Hepatocyte (in vitro differentiated cells): ENCODE measurements at regions not wholly inside any gene's neighbourhood (a gene's known extent, or its start where the extent isn't known, plus 50 kb on each side); places are given as distances from the start of the nearest gene placed in this dataset.

ENCODE experiments used
- DNase-seq: peaks from one replicate; pipeline ENCODE4 v3.0.0-alpha.2; 2016; ENCODE audit warnings: low spot score
- H2AFZ ChIP-seq: fragments of 200-600 bp; sonication (generic); 2 replicates; pipeline ENCODE4 v1.6.0; 2016; ENCODE audit warnings: antibody characterized with exemption, mild to moderate bottlenecking
- H3K27ac ChIP-seq: fragments of 200-600 bp; sonication (generic); 2 replicates; pipeline ENCODE4 v1.5.1; 2016; ENCODE audit warnings: mild to moderate bottlenecking
- H3K27me3 ChIP-seq: fragments of 200-600 bp; sonication (generic); 2 replicates; pipeline ENCODE4 v1.6.1; 2016
- H3K36me3 ChIP-seq: fragments of 200-600 bp; sonication (generic); replicated peaks from 2 replicates; pipeline ENCODE4 v1.5.1; 2016; ENCODE audit warnings: low read depth; ENCODE audit not compliant: insufficient read depth
- H3K4me1 ChIP-seq: fragments of 200-600 bp; sonication (generic); 2 replicates; pipeline ENCODE4 v1.5.1; 2016; ENCODE audit warnings: mild to moderate bottlenecking, moderate library complexity; ENCODE audit not compliant: insufficient read depth
- H3K4me2 ChIP-seq: fragments of 200-600 bp; sonication (generic); 2 replicates; pipeline ENCODE4 v1.6.0; 2016
- H3K4me3 ChIP-seq: fragments of 200-600 bp; sonication (generic); 2 replicates; pipeline ENCODE4 v1.5.1; 2016; ENCODE audit warnings: mild to moderate bottlenecking
- H3K79me2 ChIP-seq: fragments of 200-600 bp; sonication (generic); 2 replicates; pipeline ENCODE4 v1.6.0; 2017; ENCODE audit warnings: mild to moderate bottlenecking
- H3K9me2 ChIP-seq: fragments of 200-600 bp; sonication (generic); replicated peaks from 2 replicates; pipeline ENCODE4 v1.6.0; 2017; ENCODE audit warnings: mild to moderate bottlenecking; ENCODE audit not compliant: insufficient read depth
- H3K9me3 ChIP-seq: fragments of 200-600 bp; sonication (generic); 2 replicates; pipeline ENCODE4 v1.5.1; 2016; ENCODE audit warnings: low read depth, mild to moderate bottlenecking
- H4K20me1 ChIP-seq: fragments of 200-600 bp; sonication (generic); 2 replicates; pipeline ENCODE4 v1.6.0; 2016; ENCODE audit warnings: mild to moderate bottlenecking; ENCODE audit not compliant: insufficient read depth, poor library complexity, severe bottlenecking
- CTCF ChIP-seq: fragments of 200-600 bp; sonication (generic); IDR thresholded peaks from 2 replicates; pipeline ENCODE4 v1.5.1; 2016; ENCODE audit warnings: antibody characterized with exemption, mild to moderate bottlenecking; ENCODE audit not compliant: poor library complexity
- EZH2 ChIP-seq: fragments of 200-600 bp; sonication (generic); IDR thresholded peaks from 2 replicates; pipeline ENCODE4 v1.6.1; 2016; ENCODE audit warnings: antibody characterized with exemption, mild to moderate bottlenecking, borderline replicate concordance
- EZH2phosphoT487 ChIP-seq: fragments of 200-600 bp; sonication (generic); IDR thresholded peaks from one replicate; pipeline ENCODE4 v1.6.1; 2018; ENCODE audit warnings: antibody characterized with exemption, mild to moderate bottlenecking, low read depth, moderate library complexity; ENCODE audit not compliant: unreplicated experiment, severe bottlenecking
- WGBS: methylation state at CpG from one replicate; pipeline ENCODE4 v1.1.6; 2016; ENCODE audit warnings: low lambda C conversion rate; ENCODE audit errors: missing lambda C conversion rate; 5-methylcytosine and 5-hydroxymethylcytosine counted together

DNA sequence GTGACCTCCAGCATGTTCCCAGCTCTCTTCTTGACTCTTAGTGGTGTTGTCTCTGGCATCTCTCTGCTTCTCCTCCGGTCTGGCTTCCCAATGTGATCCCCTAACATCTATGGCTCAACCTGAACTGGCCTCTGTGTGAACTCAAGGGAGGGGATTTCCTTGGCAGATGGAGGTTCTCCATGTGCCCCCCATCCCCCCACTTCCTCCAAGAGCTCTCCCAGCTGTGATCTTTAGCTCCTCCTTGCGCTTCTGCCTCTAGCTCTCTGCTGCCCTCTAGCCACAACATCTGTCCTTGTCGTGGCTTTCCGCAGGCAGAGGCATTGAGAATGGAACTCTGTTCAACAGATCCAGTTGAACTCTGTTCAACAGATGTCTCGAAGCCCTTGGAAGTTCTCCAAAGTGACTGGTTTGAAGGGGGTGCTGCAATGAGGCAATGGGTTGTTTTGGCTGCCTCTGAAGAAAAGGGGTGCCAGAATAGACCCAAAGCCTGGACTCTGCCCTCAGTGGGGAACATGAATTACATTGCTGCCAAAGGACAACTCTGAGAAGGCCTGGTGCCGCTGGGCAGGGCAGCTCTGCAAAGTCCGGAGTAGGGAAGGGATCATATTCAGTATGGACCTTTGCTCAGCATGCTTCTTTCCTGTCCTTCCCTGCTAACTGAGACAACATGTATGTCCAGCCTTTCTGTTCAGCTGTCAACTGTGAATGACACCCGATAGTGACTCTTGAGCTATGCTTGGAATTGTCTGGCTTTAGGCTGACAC lies 61.9 kb downstream of the ADM start:
- peak overlapping the region; percentile 25 for H3K27ac ChIP-seq
- no peaks in the 10 kb centered on the region for H3K27me3 ChIP-seq
- DNase-seq: peak; percentile 95
- no peak overlapping the region for H3K4me3 ChIP-seq
- no peaks in the 10 kb centered on the region for H3K4me1 ChIP-seq
- no peaks in the 10 kb centered on the region for H3K79me2 ChIP-seq
- no peak overlapping the region for H3K4me2 ChIP-seq
- no peaks in the 10 kb centered on the region for H3K36me3 ChIP-seq
- H3K9me2 ChIP-seq: no peaks in the 10 kb centered on the region
- TF ChIP-seq EZH2phosphoT487: no peak
- TF ChIP-seq CTCF: peak; percentile 75
- no peak overlapping the region for H2AFZ ChIP-seq
- H4K20me1 ChIP-seq: no peaks in the 10 kb centered on the region
- H3K9me3 ChIP-seq: no peaks in the 10 kb centered on the region
- WGBS: 47% methylated on average over 8 of the region's 8 CpGs

GRCh38 chr11:10371926-10372641 lies 67.2 kb downstream of the ADM start:
- no peak for TF ChIP-seq EZH2phosphoT487
- TF ChIP-seq EZH2: no peak
- TF ChIP-seq CTCF: no peak
- Histone ChIP-seq H3K9me3 (no peaks in the 10 kb centered on the region), H3K9me2 (no peaks in the 10 kb centered on the region), H3K4me3 (no peak overlapping the region), H3K4me1 (no peaks in the 10 kb centered on the region), H3K79me2 (no peaks in the 10 kb centered on the region), H3K27ac (no peak overlapping the region), H2AFZ (no peak overlapping the region), H3K36me3 (no peaks in the 10 kb centered on the region), H4K20me1 (no peaks in the 10 kb centered on the region), H3K4me2 (no peak overlapping the region), H3K27me3 (no peaks in the 10 kb centered on the region)
- no peak for DNase-seq
- 82% methylated on average over 7 of the region's 7 CpGs for WGBS

DNA sequence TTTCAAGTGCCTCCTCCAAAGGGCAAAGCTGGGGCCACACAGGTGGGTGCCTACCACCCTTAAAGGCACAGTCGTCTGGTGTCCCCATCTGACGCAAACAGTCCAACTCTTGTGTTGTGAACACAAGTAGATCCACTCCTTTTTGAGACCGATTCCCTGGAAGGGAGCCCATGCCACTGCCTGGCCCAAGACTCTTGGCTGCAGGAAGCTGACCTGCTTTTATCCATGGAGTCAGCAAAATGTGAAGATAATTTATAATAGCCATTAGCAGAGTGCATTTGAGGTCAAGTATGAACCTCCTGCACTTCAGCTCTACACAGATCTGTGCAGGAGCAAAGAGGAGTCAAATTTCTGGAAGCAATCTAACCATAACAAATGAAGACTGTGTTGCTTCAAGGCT lies 68.5 kb downstream of the ADM start:
- H3K4me2 ChIP-seq: no peak overlapping the region

More for the DNA sequence above, 68.5 kb downstream of the ADM start:
- H3K27me3 ChIP-seq: no peaks in the 10 kb centered on the region
- no peak overlapping the region for H2AFZ ChIP-seq
- H3K9me3 ChIP-seq: no peaks in the 10 kb centered on the region
- no peaks in the 10 kb centered on the region for H3K79me2 ChIP-seq
- H3K4me3 ChIP-seq: no peak overlapping the region
- H4K20me1 ChIP-seq: no peaks in the 10 kb centered on the region
- TF ChIP-seq EZH2phosphoT487: no peak
- no peak for TF ChIP-seq CTCF
- TF ChIP-seq EZH2: no peak
- no peak for DNase-seq
- no peak overlapping the region for H3K27ac ChIP-seq
- no peaks in the 10 kb centered on the region for H3K4me1 ChIP-seq
- WGBS: 71% methylated on average over 3 of the region's 3 CpGs
- no peaks in the 10 kb centered on the region for H3K36me3 ChIP-seq
- no peaks in the 10 kb centered on the region for H3K9me2 ChIP-seq
